Panc1 (cell line): ENCODE measurements at regions not wholly inside any gene's neighbourhood (a gene's known extent, or its start where the extent isn't known, plus 50 kb on each side); places are given as distances from the start of the nearest gene placed in this dataset.

Source experiments
- ATAC-seq: fragments of 200-7000 bp; cut with Tn5 transposase; 2 replicates; pipeline ENCODE4 v1.9.1; 2020; ENCODE audit warnings: mild to moderate bottlenecking, moderate library complexity
- BruUV-seq: library from RNA; stranded (reverse); fragments of 400-500 nt; replicated peaks from 2 replicates; lab custom pipeline; 2021; lab: Mats Ljungman, UMichigan
- CTCF ChIA-PET: fragments of 300-600 bp; sonication (Branson Sonifier 250); formaldehyde crosslinking; loops from one replicate; lab custom pipeline; 2022; ENCODE audit warnings: antibody characterized with exemption; lab: Charles Lee
- POLR2A ChIA-PET: fragments of 300-600 bp; sonication (Branson Sonifier 250); formaldehyde crosslinking; loops from one replicate; lab custom pipeline; 2022; ENCODE audit warnings: antibody characterized with exemption; lab: Charles Lee
- DNase-seq: peaks from one replicate; pipeline ENCODE4 v3.0.0-alpha.2; 2010; ENCODE audit warnings: low read depth, low spot score
- H3K27ac ChIP-seq: 2 replicates; pipeline ENCODE4 v1.5.1; 2011; ENCODE audit warnings: mild to moderate bottlenecking, low read length, inconsistent platforms
- H3K27me3 ChIP-seq: fragments of 200-500 bp; sonication (Bioruptor generic); 2 replicates; pipeline ENCODE4 v1.6.0; 2014; ENCODE audit warnings: low read length, inconsistent platforms; ENCODE audit not compliant: control insufficient read depth, insufficient read depth
- H3K36me3 ChIP-seq: fragments of 200-500 bp; sonication (Bioruptor generic); 2 replicates; pipeline ENCODE4 v1.5.1; 2014; ENCODE audit warnings: inconsistent platforms, mild to moderate bottlenecking, low read length, moderate library complexity; ENCODE audit not compliant: control insufficient read depth, insufficient read depth
- H3K4me1 ChIP-seq: 2 replicates; pipeline ENCODE4 v1.5.1; 2011; ENCODE audit warnings: inconsistent platforms, mild to moderate bottlenecking, low read length, moderate library complexity; ENCODE audit not compliant: control insufficient read depth, insufficient read depth
- H3K4me3 ChIP-seq, 2 experiments: 2 replicates each; pipeline ENCODE4 v1.5.1; 2011 to 2012; ENCODE audit warnings: low read depth in 2 of 2, low read length in 2 of 2, mild to moderate bottlenecking in 2 of 2, inconsistent platforms in 1 of 2, moderate library complexity in 1 of 2
- H3K9me3 ChIP-seq: fragments of 200-500 bp; sonication (Bioruptor generic); 2 replicates; pipeline ENCODE4 v1.5.1; 2014; ENCODE audit warnings: low read depth, mild to moderate bottlenecking, inconsistent platforms, low read length, moderate library complexity; ENCODE audit not compliant: control insufficient read depth, insufficient read depth
- POLR2AphosphoS5 ChIP-seq: IDR thresholded peaks from 2 replicates; pipeline ENCODE4 v1.6.1; 2012; ENCODE audit warnings: mild to moderate bottlenecking, low read depth, low read length, moderate library complexity
- SIN3A ChIP-seq: IDR thresholded peaks from 2 replicates; pipeline ENCODE4 v1.6.1; 2012; ENCODE audit warnings: low read depth, mild to moderate bottlenecking, low read length, moderate library complexity, borderline replicate concordance; ENCODE audit not compliant: insufficient read depth
- TCF7L2 ChIP-seq: IDR thresholded peaks from 2 replicates; pipeline ENCODE4 v1.6.1; 2011; ENCODE audit warnings: mild to moderate bottlenecking, low read depth, low read length, inconsistent platforms
- in situ Hi-C: cut with HindIII; loops from 2 replicates; pipeline ENCODE4 v1.10.0; 2016; ENCODE audit warnings: low sequenced_read_pairs, low pct_unique_long_range_greater_than_20kb
- intact Hi-C: fragments of 100-400 bp; cut with micrococcal nuclease; formaldehyde crosslinking; loops from one replicate; pipeline ENCODE4 v1.10.0; 2022; ENCODE audit not compliant: unreplicated experiment
- TF ChIP-seq, protein P1 (sequence below), 2 experiments: IDR thresholded peaks; 2 replicates each; pipeline ENCODE4 v1.6.1; 2011 to 2012; ENCODE audit warnings: low read depth in 2 of 2, control low read depth in 1 of 2, low read length in 1 of 2, mild to moderate bottlenecking in 1 of 2, moderate library complexity in 1 of 2; ENCODE audit not compliant: insufficient read depth in 1 of 2
- TF ChIP-seq, protein P2 (sequence below): fragments of 450-650 bp; IDR thresholded peaks from 2 replicates; pipeline ENCODE4 v1.5.1; 2017; ENCODE audit warnings: mild to moderate bottlenecking

DNA sequence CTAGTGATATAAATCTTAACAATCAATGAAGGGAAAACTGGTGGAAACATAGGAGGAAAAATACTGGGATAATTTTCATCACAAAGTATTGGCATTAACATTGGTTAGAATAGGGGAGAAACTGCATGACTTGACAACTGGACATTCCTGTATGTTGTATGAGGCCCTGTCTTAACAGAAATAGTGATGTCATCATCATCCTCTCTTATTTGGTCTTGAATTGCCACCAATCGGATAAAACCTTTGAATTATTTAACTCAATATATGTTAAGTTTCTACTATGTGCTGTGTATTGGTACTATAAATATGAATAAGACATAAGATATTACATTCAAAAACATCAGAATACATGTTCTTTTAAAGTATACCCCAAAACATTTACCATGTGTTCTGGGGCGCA is 130.1 kb upstream of the CCDC54 start:
- Histone ChIP-seq H3K36me3 (no peaks in the 10 kb centered on the region), H3K27me3 (no peaks in the 10 kb centered on the region), H3K4me3 (no peak overlapping the region), H3K9me3 (no peaks in the 10 kb centered on the region), H3K27ac (no peak overlapping the region), H3K4me1 (no peaks in the 10 kb centered on the region)
- in situ Hi-C loops, result no loop called here
- no peak for DNase-seq
- intact Hi-C loops, result no loop called here
- no TSS peak for BruUV-seq
- TF ChIP-seq SIN3A (no peak), TCF7L2 (no peak), POLR2AphosphoS5 (no peak)
- TF ChIP-seq, protein P1, sequence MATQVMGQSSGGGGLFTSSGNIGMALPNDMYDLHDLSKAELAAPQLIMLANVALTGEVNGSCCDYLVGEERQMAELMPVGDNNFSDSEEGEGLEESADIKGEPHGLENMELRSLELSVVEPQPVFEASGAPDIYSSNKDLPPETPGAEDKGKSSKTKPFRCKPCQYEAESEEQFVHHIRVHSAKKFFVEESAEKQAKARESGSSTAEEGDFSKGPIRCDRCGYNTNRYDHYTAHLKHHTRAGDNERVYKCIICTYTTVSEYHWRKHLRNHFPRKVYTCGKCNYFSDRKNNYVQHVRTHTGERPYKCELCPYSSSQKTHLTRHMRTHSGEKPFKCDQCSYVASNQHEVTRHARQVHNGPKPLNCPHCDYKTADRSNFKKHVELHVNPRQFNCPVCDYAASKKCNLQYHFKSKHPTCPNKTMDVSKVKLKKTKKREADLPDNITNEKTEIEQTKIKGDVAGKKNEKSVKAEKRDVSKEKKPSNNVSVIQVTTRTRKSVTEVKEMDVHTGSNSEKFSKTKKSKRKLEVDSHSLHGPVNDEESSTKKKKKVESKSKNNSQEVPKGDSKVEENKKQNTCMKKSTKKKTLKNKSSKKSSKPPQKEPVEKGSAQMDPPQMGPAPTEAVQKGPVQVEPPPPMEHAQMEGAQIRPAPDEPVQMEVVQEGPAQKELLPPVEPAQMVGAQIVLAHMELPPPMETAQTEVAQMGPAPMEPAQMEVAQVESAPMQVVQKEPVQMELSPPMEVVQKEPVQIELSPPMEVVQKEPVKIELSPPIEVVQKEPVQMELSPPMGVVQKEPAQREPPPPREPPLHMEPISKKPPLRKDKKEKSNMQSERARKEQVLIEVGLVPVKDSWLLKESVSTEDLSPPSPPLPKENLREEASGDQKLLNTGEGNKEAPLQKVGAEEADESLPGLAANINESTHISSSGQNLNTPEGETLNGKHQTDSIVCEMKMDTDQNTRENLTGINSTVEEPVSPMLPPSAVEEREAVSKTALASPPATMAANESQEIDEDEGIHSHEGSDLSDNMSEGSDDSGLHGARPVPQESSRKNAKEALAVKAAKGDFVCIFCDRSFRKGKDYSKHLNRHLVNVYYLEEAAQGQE (IDR thresholded peaks at IDR 0.05; ENCODE audit: insufficient read depth in 1 of 2, low read depth in 2 of 2, low read length in 1 of 2), result no peak
- TF ChIP-seq, protein P2, sequence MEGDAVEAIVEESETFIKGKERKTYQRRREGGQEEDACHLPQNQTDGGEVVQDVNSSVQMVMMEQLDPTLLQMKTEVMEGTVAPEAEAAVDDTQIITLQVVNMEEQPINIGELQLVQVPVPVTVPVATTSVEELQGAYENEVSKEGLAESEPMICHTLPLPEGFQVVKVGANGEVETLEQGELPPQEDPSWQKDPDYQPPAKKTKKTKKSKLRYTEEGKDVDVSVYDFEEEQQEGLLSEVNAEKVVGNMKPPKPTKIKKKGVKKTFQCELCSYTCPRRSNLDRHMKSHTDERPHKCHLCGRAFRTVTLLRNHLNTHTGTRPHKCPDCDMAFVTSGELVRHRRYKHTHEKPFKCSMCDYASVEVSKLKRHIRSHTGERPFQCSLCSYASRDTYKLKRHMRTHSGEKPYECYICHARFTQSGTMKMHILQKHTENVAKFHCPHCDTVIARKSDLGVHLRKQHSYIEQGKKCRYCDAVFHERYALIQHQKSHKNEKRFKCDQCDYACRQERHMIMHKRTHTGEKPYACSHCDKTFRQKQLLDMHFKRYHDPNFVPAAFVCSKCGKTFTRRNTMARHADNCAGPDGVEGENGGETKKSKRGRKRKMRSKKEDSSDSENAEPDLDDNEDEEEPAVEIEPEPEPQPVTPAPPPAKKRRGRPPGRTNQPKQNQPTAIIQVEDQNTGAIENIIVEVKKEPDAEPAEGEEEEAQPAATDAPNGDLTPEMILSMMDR, result no peak
- no peak for ATAC-seq
- CTCF ChIA-PET, result no interaction called here
- POLR2A ChIA-PET, result no interaction called here

DNA sequence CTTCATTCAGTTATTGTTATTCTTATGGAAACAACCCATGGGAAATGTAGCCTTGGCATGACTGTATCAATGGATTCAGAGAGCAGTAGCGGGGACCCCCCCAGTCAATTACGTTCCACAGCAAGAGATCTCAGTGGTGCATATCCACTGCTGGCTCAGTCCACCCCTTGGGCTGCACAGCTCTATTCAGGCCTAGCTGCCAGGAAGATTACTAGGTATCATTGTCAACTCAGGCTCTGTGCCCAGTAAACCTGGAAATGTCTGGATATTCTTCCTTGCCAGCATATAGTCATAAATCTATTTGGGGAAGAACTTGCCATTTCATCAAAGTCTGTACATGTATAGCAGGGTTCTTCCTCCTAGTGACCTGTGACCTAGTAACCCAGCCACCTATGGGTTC is 128.1 kb upstream of the CCDC54 start:
- no TSS peak for BruUV-seq
- in situ Hi-C loops, result no loop called here
- Histone ChIP-seq H3K27ac (no peak overlapping the region), H3K4me1 (no peaks in the 10 kb centered on the region), H3K27me3 (no peaks in the 10 kb centered on the region), H3K4me3 (no peak overlapping the region), H3K36me3 (no peaks in the 10 kb centered on the region), H3K9me3 (no peaks in the 10 kb centered on the region)
- intact Hi-C loops, result no loop called here
- ChIA-PET CTCF (no interaction called here), POLR2A (no interaction called here)
- no peak for DNase-seq
- TF ChIP-seq, protein P1 (IDR thresholded peaks at IDR 0.05; ENCODE audit: insufficient read depth in 1 of 2, low read depth in 2 of 2, low read length in 1 of 2), result no peak
- TF ChIP-seq, protein P2, result no peak
- TF ChIP-seq POLR2AphosphoS5, result no peak
- ATAC-seq, result no peak
